ENCODE measurements at regions not wholly inside any gene's neighbourhood (a gene's known extent, or its start where the extent isn't known, plus 50 kb on each side); places are given as distances from the start of the nearest gene placed in this dataset.

GRCh38 chr2:157085522-157085921 is 172.0 kb upstream of the GALNT5 start:
- H3K9me3 ChIP-seq (ENCODE audit: control insufficient read depth, insufficient read depth, low read length): no peaks in the 10 kb centered on the region
- no peaks in the 10 kb centered on the region for H3K9me2 ChIP-seq (replicated peaks; ENCODE audit: control insufficient read depth, low read length)
- H3K4me2 ChIP-seq (ENCODE audit: low read length): no peak overlapping the region
- H3F3A ChIP-seq (ENCODE audit: control insufficient read depth, insufficient read depth): no peaks in the 10 kb centered on the region
- H3K79me2 ChIP-seq (ENCODE audit: control insufficient read depth, low read length): no peaks in the 10 kb centered on the region
- no peaks in the 10 kb centered on the region for H3K4me1 ChIP-seq (ENCODE audit: control insufficient read depth, low read length)
- H3K4me3 ChIP-seq (ENCODE audit: low read length): no peak overlapping the region
- no peaks in the 10 kb centered on the region for H3K27me3 ChIP-seq (ENCODE audit: control insufficient read depth, low read length)
- no peaks in the 10 kb centered on the region for H4K20me1 ChIP-seq (ENCODE audit: control insufficient read depth, insufficient read depth, low read depth, low read length)
- no peak for TF ChIP-seq EZH2phosphoT487 (IDR thresholded peaks at IDR 0.05; ENCODE audit: borderline replicate concordance, low read length)
- no peak for TF ChIP-seq CTCF (IDR thresholded peaks at IDR 0.05; ENCODE audit: low read depth, low read length, poor library complexity, severe bottlenecking)
- no peak overlapping the region for H3K27ac ChIP-seq (ENCODE audit: low read depth, low read length)
- no peaks in the 10 kb centered on the region for H3K36me3 ChIP-seq (ENCODE audit: control insufficient read depth, low read length)

- Histone ChIP-seq H3K9me2 (replicated peaks; ENCODE audit: control insufficient read depth, low read length) (no peaks in the 10 kb centered on the region), H3K36me3 (ENCODE audit: control insufficient read depth, low read length) (no peaks in the 10 kb centered on the region), H3K79me2 (ENCODE audit: control insufficient read depth, low read length) (no peaks in the 10 kb centered on the region), H3K4me2 (ENCODE audit: low read length) (no peak overlapping the region), H3K27ac (ENCODE audit: low read depth, low read length) (no peak overlapping the region), H3K4me3 (ENCODE audit: low read length) (no peak overlapping the region), H3K4me1 (ENCODE audit: control insufficient read depth, low read length) (no peaks in the 10 kb centered on the region), H4K20me1 (ENCODE audit: control insufficient read depth, insufficient read depth, low read depth, low read length) (no peaks in the 10 kb centered on the region), H3F3A (ENCODE audit: control insufficient read depth, insufficient read depth) (no peaks in the 10 kb centered on the region), H3K27me3 (ENCODE audit: control insufficient read depth, low read length) (no peaks in the 10 kb centered on the region), H3K9me3 (ENCODE audit: control insufficient read depth, insufficient read depth, low read length) (no peaks in the 10 kb centered on the region)
- TF ChIP-seq CTCF (IDR thresholded peaks at IDR 0.05; ENCODE audit: low read depth, low read length, poor library complexity, severe bottlenecking): no peak
- TF ChIP-seq EZH2phosphoT487 (IDR thresholded peaks at IDR 0.05; ENCODE audit: borderline replicate concordance, low read length): no peak
Observed at GRCh38 chr2:157087373-157088002, 170.0 kb upstream of the GALNT5 start.

- H3K4me2 ChIP-seq (ENCODE audit: low read length): no peak overlapping the region
- TF ChIP-seq EZH2phosphoT487 (IDR thresholded peaks at IDR 0.05; ENCODE audit: borderline replicate concordance, low read length): no peak
- TF ChIP-seq CTCF (IDR thresholded peaks at IDR 0.05; ENCODE audit: low read depth, low read length, poor library complexity, severe bottlenecking): no peak
- H3K79me2 ChIP-seq (ENCODE audit: control insufficient read depth, low read length): no peaks in the 10 kb centered on the region
- H3K4me3 ChIP-seq (ENCODE audit: low read length): no peak overlapping the region
- H4K20me1 ChIP-seq (ENCODE audit: control insufficient read depth, insufficient read depth, low read depth, low read length): no peaks in the 10 kb centered on the region
- no peak overlapping the region for H3K27ac ChIP-seq (ENCODE audit: low read depth, low read length)
- no peaks in the 10 kb centered on the region for H3F3A ChIP-seq (ENCODE audit: control insufficient read depth, insufficient read depth)
- H3K27me3 ChIP-seq (ENCODE audit: control insufficient read depth, low read length): no peaks in the 10 kb centered on the region
- H3K9me2 ChIP-seq (replicated peaks; ENCODE audit: control insufficient read depth, low read length): no peaks in the 10 kb centered on the region
- H3K36me3 ChIP-seq (ENCODE audit: control insufficient read depth, low read length): no peaks in the 10 kb centered on the region
- no peaks in the 10 kb centered on the region for H3K9me3 ChIP-seq (ENCODE audit: control insufficient read depth, insufficient read depth, low read length)
- no peaks in the 10 kb centered on the region for H3K4me1 ChIP-seq (ENCODE audit: control insufficient read depth, low read length)
Observed at GRCh38 chr2:157093666-157094065, 163.8 kb upstream of the GALNT5 start.

Data from DOHH2 (cell line).